Stimulated activated CD8-positive, alpha-beta memory T cell treated with anti-CD3 and anti-CD28 coated beads, Interleukin-7, amount 100 ng/mL, for 1 hour (primary cell): ENCODE measurements at regions not wholly inside any gene's neighbourhood (a gene's known extent, or its start where the extent isn't known, plus 50 kb on each side); places are given as distances from the start of the nearest gene placed in this dataset.
"Not testable (repeated sequence)": the region's sequence is repeated elsewhere in the genome, so short reads cannot be mapped to it uniquely, and the experiment has no call there.

Source experiments
- DNase-seq, 2 donors: peaks; one replicate each; pipeline ENCODE4 v3.0.0-alpha.2; 2020; ENCODE audit warnings: low read depth in 2 of 2

GRCh38 chr12:92233346-92234015 is 87.8 kb upstream of the BTG1 start:
- DNase-seq = no peak

GRCh38 chr12:92232371-92232932 is 86.8 kb upstream of the BTG1 start:
- not testable (repeated sequence) for DNase-seq

- not testable (repeated sequence) for DNase-seq
Observed at GRCh38 chr12:92231945-92232344, 86.3 kb upstream of the BTG1 start.

GRCh38 chr12:92231532-92231931 is 85.9 kb upstream of the BTG1 start:
- DNase-seq = not testable (repeated sequence)

- DNase-seq = no peak
Observed at GRCh38 chr12:92229381-92229780, 83.7 kb upstream of the BTG1 start.

GRCh38 chr12:92226961-92227360 is 81.3 kb upstream of the BTG1 start:
- DNase-seq = no peak

GRCh38 chr12:92226071-92226661 is 80.5 kb upstream of the BTG1 start:
- no peak for DNase-seq

- no peak for DNase-seq
Observed at GRCh38 chr12:92224685-92225331, 79.2 kb upstream of the BTG1 start.

- no peak for DNase-seq
Observed at GRCh38 chr12:92223481-92223880, 77.8 kb upstream of the BTG1 start.

GRCh38 chr12:92221656-92222315 is 76.1 kb upstream of the BTG1 start:
- no peak for DNase-seq

- DNase-seq = no peak
Observed at GRCh38 chr12:92218394-92219077, 72.9 kb upstream of the BTG1 start.

- DNase-seq = no peak
Observed at GRCh38 chr12:92216092-92216491, 70.4 kb upstream of the BTG1 start.

- DNase-seq = no peak
Observed at GRCh38 chr12:92215358-92215757, 69.7 kb upstream of the BTG1 start.

- DNase-seq = no peak
Observed at GRCh38 chr12:92213166-92213565, 67.5 kb upstream of the BTG1 start.

GRCh38 chr12:92210071-92210470 is 64.4 kb upstream of the BTG1 start:
- DNase-seq = no peak

- no peak for DNase-seq
Observed at GRCh38 chr12:92208613-92209121, 63.0 kb upstream of the BTG1 start.

GRCh38 chr12:92206596-92206995 is 61.0 kb upstream of the BTG1 start:
- no peak for DNase-seq

- DNase-seq = no peak
Observed at GRCh38 chr12:92206011-92206410, 60.4 kb upstream of the BTG1 start.

GRCh38 chr12:92199819-92200576 is 54.4 kb upstream of the BTG1 start:
- DNase-seq = no peak

GRCh38 chr12:92197815-92198214 is 52.2 kb upstream of the BTG1 start:
- DNase-seq = no peak

GRCh38 chr12:92196368-92196767 is 50.7 kb upstream of the BTG1 start:
- no peak for DNase-seq
